ENCODE measurements at regions not wholly inside any gene's neighbourhood (a gene's known extent, or its start where the extent isn't known, plus 50 kb on each side); places are given as distances from the start of the nearest gene placed in this dataset.

DNA sequence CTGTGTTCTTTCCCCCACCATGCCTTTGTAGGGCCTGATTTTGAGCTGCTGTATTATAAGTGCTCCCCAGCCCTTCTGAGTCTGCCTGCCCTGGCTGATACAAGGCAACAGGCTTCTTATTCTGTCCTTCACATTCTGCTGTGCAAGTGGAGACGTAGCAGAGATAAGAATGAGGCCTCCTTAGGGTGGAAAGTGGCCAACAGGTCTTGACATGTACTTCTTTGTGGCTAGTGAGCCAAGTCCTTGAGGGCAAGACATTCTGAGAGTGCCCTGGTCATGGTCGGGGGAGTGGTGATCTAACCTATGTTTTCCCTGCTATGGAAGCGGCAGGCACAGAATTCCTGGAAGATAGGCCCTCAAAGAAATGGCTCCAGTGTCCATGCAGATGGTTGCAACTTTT, 235.7 kb upstream of the CADM1 start:
- DNase-seq (ENCODE audit: low read depth, low spot score) (no peak), ATAC-seq (no peak)
- Histone ChIP-seq H3K27me3 (ENCODE audit: control insufficient read depth, insufficient read depth, low read length) (no peaks in the 10 kb centered on the region), H3K4me3 (ENCODE audit: low read depth in 2 of 2, low read length in 2 of 2) (no peak overlapping the region), H3K9me3 (ENCODE audit: control insufficient read depth, insufficient read depth, low read depth, low read length) (no peaks in the 10 kb centered on the region), H3K27ac (ENCODE audit: low read length) (no peak overlapping the region), H3K36me3 (ENCODE audit: control insufficient read depth, insufficient read depth, low read length) (no peaks in the 10 kb centered on the region), H3K4me1 (ENCODE audit: control insufficient read depth, insufficient read depth, low read length) (no peaks in the 10 kb centered on the region)
- intact Hi-C loops (cut with micrococcal nuclease; ENCODE audit: unreplicated experiment) = no loop called here
- POLR2A ChIA-PET = no interaction called here
- TF ChIP-seq CTCF (IDR thresholded peaks at IDR 0.05) (no peak), REST (IDR thresholded peaks at IDR 0.05; ENCODE audit: insufficient read depth in 1 of 2, low read depth in 2 of 2, low read length in 1 of 2) (no peak), TCF7L2 (IDR thresholded peaks at IDR 0.05; ENCODE audit: low read depth, low read length) (no peak)
- no TSS peak for BruUV-seq (replicated peaks)
- in situ Hi-C loops (cut with HindIII; ENCODE audit: low pct_unique_long_range_greater_than_20kb, low sequenced_read_pairs) = no loop called here
- CTCF ChIA-PET = no interaction called here

DNA sequence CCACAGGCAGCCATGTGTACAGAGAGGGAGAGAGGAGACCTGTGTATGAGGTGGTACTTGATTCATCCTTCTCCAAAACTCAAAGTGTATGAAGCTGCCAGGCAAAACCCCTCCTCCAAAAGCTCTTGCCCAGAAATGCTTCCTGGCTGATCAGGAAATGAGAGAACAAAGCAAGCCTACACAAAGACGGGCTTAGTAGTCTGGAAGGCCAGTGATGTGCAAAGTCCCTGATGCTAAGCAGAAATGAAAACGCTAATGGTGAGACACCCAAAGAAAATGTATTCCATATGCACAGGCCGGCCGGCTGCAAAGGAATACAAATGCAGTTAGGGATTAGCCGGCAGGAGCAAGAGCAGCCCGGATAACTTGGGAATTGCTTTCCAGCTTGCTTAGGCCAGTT, 234.9 kb upstream of the CADM1 start:
- in situ Hi-C loops (cut with HindIII; ENCODE audit: low pct_unique_long_range_greater_than_20kb, low sequenced_read_pairs) = no loop called here
- ChIA-PET POLR2A (no interaction called here), CTCF (no interaction called here)
- Histone ChIP-seq H3K9me3 (ENCODE audit: control insufficient read depth, insufficient read depth, low read depth, low read length) (no peaks in the 10 kb centered on the region), H3K4me1 (ENCODE audit: control insufficient read depth, insufficient read depth, low read length) (no peaks in the 10 kb centered on the region), H3K27ac (ENCODE audit: low read length) (no peak overlapping the region), H3K36me3 (ENCODE audit: control insufficient read depth, insufficient read depth, low read length) (no peaks in the 10 kb centered on the region), H3K27me3 (ENCODE audit: control insufficient read depth, insufficient read depth, low read length) (no peaks in the 10 kb centered on the region), H3K4me3 (ENCODE audit: low read depth in 2 of 2, low read length in 2 of 2) (no peak overlapping the region)
- DNase-seq (ENCODE audit: low read depth, low spot score) = no peak
- no TSS peak for BruUV-seq (replicated peaks)
- no peak for TF ChIP-seq SIN3A (IDR thresholded peaks at IDR 0.05; ENCODE audit: borderline replicate concordance, insufficient read depth, low read depth, low read length)
- no peak for TF ChIP-seq REST (IDR thresholded peaks at IDR 0.05; ENCODE audit: insufficient read depth in 1 of 2, low read depth in 2 of 2, low read length in 1 of 2)
- no peak for TF ChIP-seq CTCF (IDR thresholded peaks at IDR 0.05)
- TF ChIP-seq POLR2AphosphoS5 (IDR thresholded peaks at IDR 0.05; ENCODE audit: low read depth, low read length) = no peak
- no peak for TF ChIP-seq TCF7L2 (IDR thresholded peaks at IDR 0.05; ENCODE audit: low read depth, low read length)
- intact Hi-C loops (cut with micrococcal nuclease; ENCODE audit: unreplicated experiment) = no loop called here
- ATAC-seq = no peak
